Pons (tissue), 1 donor: ENCODE measurements at regions not wholly inside any gene's neighbourhood (a gene's known extent, or its start where the extent isn't known, plus 50 kb on each side); places are given as distances from the start of the nearest gene placed in this dataset.

ENCODE experiments used
- DNase-seq: peaks from one replicate; pipeline ENCODE4 v3.0.0-alpha.2; 2016; ENCODE audit warnings: low spot score

- peak; percentile 60 for DNase-seq
Measured at GRCh38 chr6:105793130-105793529, 293.0 kb upstream of the PRDM1 start.

GRCh38 chr6:105791583-105792318, 294.4 kb upstream of the PRDM1 start:
- DNase-seq: no peak

- no peak for DNase-seq
Measured at GRCh38 chr6:105791179-105791578, 295.0 kb upstream of the PRDM1 start.

- no peak for DNase-seq
Measured at GRCh38 chr6:105790635-105791034, 295.5 kb upstream of the PRDM1 start.

GRCh38 chr6:105789935-105790334, 296.2 kb upstream of the PRDM1 start:
- no peak for DNase-seq

- no peak for DNase-seq
Measured at GRCh38 chr6:105787747-105788146, 298.4 kb upstream of the PRDM1 start.

GRCh38 chr6:105786890-105787655, 299.1 kb upstream of the PRDM1 start:
- no peak for DNase-seq

- DNase-seq: no peak
Measured at GRCh38 chr6:105786449-105786848, 299.7 kb upstream of the PRDM1 start.

- peak; percentile 77 for DNase-seq
Measured at GRCh38 chr6:105785066-105785811, 300.9 kb upstream of the PRDM1 start.

- no peak for DNase-seq
Measured at GRCh38 chr6:105784179-105784578, 302.0 kb upstream of the PRDM1 start.

GRCh38 chr6:105783333-105783935, 302.7 kb upstream of the PRDM1 start:
- DNase-seq: no peak

- DNase-seq: no peak
Measured at GRCh38 chr6:105781915-105782314, 304.2 kb upstream of the PRDM1 start.

- no peak for DNase-seq
Measured at GRCh38 chr6:105781248-105781647, 304.9 kb upstream of the PRDM1 start.

- no peak for DNase-seq
Measured at GRCh38 chr6:105780146-105780860, 305.8 kb upstream of the PRDM1 start.

GRCh38 chr6:105779110-105779509, 307.0 kb upstream of the PRDM1 start:
- DNase-seq: no peak

- no peak for DNase-seq
Measured at GRCh38 chr6:105775095-105775494, 311.0 kb upstream of the PRDM1 start.

GRCh38 chr6:105774247-105774646, 311.9 kb upstream of the PRDM1 start:
- no peak for DNase-seq

GRCh38 chr6:105771313-105771970, 314.7 kb upstream of the PRDM1 start:
- DNase-seq: no peak

- DNase-seq: no peak
Measured at GRCh38 chr6:105769987-105770386, 316.1 kb upstream of the PRDM1 start.

GRCh38 chr6:105769197-105769596, 316.9 kb upstream of the PRDM1 start:
- DNase-seq: no peak

GRCh38 chr6:105767541-105767940, 318.6 kb upstream of the PRDM1 start:
- DNase-seq: peak; percentile 15
